ENCODE measurements at regions not wholly inside any gene's neighbourhood (a gene's known extent, or its start where the extent isn't known, plus 50 kb on each side); places are given as distances from the start of the nearest gene placed in this dataset.
"Not testable (repeated sequence)": the region's sequence is repeated elsewhere in the genome, so short reads cannot be mapped to it uniquely, and the experiment has no call there.

DNA sequence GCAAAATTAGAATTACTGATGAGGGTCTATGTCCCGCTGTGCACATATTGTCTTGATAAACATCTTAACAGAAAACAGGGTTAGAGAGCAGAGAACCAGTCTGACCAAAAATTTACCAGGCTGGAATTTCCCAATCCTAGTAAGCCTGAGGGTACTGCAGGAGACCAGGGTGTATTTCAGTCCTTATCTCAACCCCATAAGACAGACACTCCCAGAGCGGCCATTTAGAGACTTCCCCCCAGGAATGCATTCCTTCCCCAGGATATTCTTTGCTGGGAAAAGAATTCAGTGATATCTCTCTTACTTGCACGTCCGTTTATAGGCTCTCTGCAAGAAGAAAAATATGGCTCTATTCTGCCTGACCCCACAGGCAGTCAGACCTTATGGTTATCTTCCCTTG is 101.4 kb upstream of the FAM3C start:
- not testable (repeated sequence) for DNase-seq (ENCODE audit: low read depth in 2 of 2)

DNA sequence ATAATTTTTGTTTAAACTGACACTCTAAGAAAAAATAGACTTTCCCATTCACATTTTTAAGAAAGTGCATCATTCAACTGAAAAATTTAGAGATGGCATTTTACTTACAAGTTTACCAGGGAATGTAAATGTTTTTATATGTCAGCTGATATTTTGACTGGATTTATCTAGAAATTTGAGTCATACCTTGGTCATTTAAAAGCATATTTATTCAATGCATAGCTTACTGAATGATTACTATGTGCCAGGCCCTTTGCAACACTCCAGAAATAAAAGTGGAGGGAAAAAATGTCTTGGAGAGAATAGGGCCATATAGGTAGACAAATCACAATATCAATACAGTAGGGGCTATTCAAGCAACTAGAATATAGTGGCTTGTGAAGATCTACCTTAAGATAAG is 98.4 kb upstream of the FAM3C start:
- DNase-seq (ENCODE audit: low read depth in 2 of 2), result no peak

DNA sequence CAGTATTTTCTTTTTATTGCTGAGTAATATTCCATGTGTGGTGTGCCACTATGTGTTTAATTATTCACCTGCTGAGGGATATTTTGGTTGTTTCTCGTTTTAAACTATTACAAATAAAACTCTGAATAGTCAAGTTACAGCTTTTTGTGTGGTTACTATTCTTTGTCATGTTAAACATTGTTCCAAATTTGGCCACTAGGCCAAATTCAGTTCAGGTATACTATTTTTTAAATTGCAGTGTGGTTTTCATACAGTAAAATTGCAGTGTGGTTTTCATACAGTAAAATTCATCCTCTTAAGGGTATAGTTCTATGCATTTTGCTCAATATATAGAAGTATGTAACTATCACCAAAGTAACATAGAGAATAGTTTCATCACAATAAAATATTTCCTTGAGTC is 97.4 kb upstream of the FAM3C start:
- no peak for DNase-seq (ENCODE audit: low read depth in 2 of 2)

DNA sequence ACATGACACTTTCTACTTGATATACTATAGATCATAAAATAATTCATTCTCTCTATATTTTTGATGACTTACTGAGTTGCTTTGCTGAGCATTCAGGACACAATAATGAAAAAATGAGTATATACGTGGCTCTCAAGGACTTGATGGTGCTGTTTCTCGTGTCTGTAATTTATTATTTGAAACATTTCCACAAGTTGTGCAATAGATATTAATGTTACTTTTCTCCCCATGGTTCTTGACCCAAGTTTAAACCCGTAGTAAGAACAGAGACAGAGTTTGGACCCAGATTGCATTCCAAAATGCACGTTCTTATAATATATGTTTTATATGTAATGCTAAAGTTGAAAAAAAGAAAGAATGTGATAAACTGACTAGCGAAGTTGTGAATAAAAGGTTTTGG is 94.2 kb upstream of the FAM3C start:
- no peak for DNase-seq (ENCODE audit: low read depth in 2 of 2)

DNA sequence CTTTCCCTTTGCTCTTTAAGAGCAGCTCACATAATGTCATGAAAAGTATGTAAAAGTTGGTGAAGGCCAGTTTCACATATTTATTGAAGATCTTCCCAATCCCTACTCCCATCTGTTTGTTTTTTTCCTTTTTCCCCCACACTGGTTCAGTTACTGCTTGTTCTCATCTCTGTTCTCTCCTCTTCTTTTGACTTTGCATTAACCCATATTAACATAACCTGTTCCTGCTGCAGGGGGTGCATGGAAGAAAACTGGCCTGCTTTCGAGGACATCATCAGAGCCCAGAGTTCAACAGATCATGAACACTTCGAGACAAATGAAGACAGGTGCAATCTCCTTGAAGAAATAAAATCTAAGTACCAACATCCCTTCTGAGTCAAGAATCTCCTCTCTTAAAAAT is 93.3 kb upstream of the FAM3C start:
- DNase-seq (ENCODE audit: low read depth in 2 of 2), result no peak

GRCh38 chr7:121488111-121488650 is 92.1 kb upstream of the FAM3C start:
- no peak for DNase-seq (ENCODE audit: low read depth in 2 of 2)

- DNase-seq (ENCODE audit: low read depth in 2 of 2), result no peak
Measured at GRCh38 chr7:121486590-121486989, 90.5 kb upstream of the FAM3C start.

- DNase-seq (ENCODE audit: low read depth in 2 of 2), result no peak
Measured at GRCh38 chr7:121485467-121486243, 89.5 kb upstream of the FAM3C start.

GRCh38 chr7:121484089-121484763 is 88.1 kb upstream of the FAM3C start:
- no peak for DNase-seq (ENCODE audit: low read depth in 2 of 2)

DNA sequence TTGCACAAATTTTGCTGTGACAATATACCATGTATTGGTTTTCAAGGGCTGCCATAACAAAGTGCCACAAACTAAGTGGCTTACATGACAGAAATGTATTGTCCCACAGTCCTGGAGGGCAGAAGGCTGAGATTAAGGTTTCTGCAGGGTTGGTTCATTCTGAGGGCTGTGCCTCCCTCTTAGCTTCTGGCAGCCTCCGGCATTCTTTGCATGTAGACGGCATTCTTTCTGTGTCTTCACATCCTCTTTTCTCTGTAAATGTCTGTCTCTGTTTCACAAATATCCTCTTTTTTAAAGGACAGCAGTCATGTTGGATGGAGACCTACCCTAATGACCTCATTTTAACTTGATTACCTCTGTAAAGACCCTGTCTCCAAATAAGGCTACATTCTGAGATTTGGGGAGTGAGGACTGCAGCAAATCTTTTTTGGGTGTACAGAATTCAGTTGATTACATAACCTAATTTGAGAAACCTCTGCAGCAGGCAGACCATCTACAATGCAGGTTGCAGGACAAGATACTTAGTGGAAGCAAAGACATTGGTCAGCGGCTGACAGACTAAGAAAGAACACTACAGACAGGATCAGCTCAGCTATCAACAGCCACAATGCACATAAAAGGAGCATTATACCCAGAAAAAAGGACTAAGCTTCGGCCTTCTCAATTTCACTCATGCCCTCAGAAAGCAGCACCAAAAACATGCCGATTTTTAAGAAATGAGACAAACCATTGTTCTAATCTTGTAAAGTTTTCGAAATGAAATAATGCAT is 84.6 kb upstream of the FAM3C start:
- DNase-seq (ENCODE audit: low read depth in 2 of 2), result no peak

GRCh38 chr7:121480058-121480457 is 84.0 kb upstream of the FAM3C start:
- no peak for DNase-seq (ENCODE audit: low read depth in 2 of 2)

DNA sequence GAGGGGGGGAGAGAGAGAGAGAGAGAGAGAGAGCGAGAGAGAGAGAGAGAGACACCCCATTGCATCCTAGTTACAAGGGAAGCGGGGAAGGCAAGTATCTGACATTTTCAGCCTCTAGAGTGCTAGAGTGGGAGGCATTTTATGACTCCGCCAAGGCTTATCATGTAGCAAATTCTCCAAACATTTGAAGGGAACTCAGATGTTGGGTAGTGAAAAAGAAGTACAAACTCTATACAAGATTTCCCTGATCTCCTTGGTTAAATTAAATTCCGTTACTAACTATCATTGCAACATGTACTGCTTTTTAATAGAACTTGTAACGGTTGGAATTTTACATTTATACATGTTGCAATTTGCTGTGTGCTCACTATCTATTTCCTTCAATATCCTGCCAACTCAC is 83.4 kb upstream of the FAM3C start:
- DNase-seq (ENCODE audit: low read depth in 2 of 2), result no peak

DNA sequence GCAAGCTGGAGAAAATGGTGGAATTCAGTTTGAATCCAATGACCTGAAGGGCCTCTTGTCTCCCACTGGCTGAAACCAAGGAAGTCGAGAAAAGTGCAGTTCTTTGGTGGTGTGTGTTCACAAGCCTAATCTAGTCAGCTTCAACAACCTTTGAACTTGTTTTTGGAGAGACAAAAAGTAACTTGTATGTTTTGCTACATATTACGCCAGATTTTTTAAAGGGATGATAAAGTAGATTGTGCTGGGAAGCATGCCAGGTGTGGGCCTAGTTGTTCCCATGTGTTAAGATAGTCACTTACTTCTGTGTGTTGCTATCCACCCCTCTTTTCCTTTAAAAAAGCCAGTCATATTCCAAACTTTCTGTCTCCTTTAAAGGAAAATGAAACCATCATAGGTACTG is 79.7 kb upstream of the FAM3C start:
- no peak for DNase-seq (ENCODE audit: low read depth in 2 of 2)

- DNase-seq (ENCODE audit: low read depth in 2 of 2), result no peak
Measured at GRCh38 chr7:121474301-121474673, 78.2 kb upstream of the FAM3C start.

GRCh38 chr7:121473645-121474300 is 77.7 kb upstream of the FAM3C start:
- no peak for DNase-seq (ENCODE audit: low read depth in 2 of 2)

DNA sequence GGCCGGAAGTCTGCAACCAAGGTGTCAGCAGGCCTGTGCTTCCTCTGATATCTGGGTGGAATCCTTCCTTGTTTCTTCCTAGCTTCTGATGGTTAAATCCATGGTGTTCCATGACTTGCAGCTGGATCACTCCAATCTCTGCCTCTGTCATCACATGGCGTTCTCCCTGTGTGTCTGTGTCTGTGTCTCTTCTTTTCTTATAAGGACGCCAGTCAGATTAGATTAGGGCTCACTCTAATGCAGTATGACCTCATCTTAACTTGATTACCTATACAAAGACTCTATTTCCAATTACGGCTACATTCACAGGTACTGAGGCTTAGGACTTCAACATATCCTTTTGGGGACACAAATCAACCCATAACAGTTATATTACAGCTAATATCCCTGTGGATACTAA is 70.3 kb upstream of the FAM3C start:
- no peak for DNase-seq (ENCODE audit: low read depth in 2 of 2)

DNA sequence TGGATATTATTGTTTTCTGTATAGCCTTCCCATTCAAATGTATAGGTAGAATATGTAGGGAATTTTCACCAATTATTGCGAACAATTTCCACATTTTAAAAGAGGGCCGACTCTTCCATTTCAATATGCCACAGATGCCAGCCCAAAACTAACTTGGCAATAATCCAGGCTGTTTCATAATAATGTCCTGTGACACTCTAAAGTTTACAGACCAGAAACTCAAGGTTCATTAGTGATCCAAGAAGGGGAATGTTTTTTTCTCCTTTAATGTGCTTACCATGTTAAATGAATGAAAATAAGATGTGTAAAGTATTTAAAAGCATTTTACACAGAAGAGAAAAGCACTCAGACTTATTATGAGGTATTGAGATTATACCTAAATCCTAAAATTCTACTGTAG is 63.0 kb upstream of the FAM3C start:
- no peak for DNase-seq (ENCODE audit: low read depth in 2 of 2)

DNA sequence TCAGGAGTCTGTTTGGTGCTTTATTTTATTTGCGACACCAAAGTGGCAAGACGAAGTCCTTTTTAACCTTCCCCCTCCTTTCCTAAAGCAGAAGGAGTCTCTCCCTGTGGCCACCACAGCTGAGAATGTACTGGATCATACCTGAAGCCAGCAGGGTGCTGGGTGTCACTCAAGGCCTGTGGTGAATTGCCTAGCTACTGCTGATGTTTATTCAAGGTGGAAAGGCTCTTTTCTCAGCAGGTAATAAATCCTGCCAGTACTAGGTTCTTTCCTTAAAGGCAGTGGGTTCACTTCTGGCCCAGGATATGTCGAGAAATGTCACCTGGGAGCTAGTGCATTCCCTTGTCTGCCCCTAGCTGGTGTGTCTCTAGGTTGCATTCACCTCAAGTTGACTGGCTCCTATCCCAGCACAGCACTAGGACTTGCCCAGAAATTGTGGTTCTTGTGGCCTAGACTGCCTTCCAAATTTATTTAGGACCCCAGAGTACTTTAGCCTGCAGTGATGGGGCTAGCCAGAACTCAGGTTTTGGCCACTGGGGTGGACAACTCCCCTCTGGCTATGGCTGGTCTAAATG is 60.8 kb upstream of the FAM3C start:
- no peak for DNase-seq (ENCODE audit: low read depth in 2 of 2)

DNA sequence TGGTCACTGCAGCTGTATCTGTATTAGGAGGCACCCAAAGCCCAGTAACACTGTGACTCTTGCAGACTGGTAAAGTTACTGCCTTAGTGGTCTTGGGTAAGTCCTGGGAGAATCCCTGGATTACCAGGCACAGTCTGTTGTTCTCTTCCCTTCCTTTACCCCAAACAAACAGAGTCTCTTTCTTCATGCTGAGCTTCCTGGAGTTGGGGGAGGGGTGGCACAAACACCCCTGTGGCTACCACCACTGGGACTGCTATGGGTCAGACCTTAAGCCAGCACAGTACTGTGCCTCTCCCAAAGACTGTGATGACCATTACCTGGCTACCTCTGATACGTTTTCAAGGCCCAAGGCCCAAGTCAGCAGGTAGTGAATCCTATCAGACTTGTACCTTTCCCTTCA is 59.9 kb upstream of the FAM3C start:
- DNase-seq (ENCODE audit: low read depth in 2 of 2), result no peak

- no peak for DNase-seq (ENCODE audit: low read depth in 2 of 2)
Measured at GRCh38 chr7:121452389-121452788, 56.3 kb upstream of the FAM3C start.

GRCh38 chr7:121451367-121452094 is 55.4 kb upstream of the FAM3C start:
- no peak for DNase-seq (ENCODE audit: low read depth in 2 of 2)

Measured in fibroblast of skin of left biceps (primary cell).